A673 (cell line): ENCODE measurements at regions not wholly inside any gene's neighbourhood (a gene's known extent, or its start where the extent isn't known, plus 50 kb on each side); places are given as distances from the start of the nearest gene placed in this dataset.

Source experiments
- CTCF ChIP-seq: fragments of 300-800, 200-600 bp; sonication (generic); conservative IDR thresholded peaks from 2 replicates; pipeline ENCODE4 v1.5.1; 2017; ENCODE audit warnings: low read depth, mild to moderate bottlenecking, antibody characterized with exemption, low read length, moderate library complexity, mixed read lengths
- EZH2 ChIP-seq: fragments of 200-600 bp; sonication (generic); IDR thresholded peaks from 2 replicates; pipeline ENCODE4 v1.6.1; 2017; ENCODE audit warnings: borderline replicate concordance, low read depth, mild to moderate bottlenecking, mixed read lengths, antibody characterized with exemption, low read length; ENCODE audit not compliant: poor library complexity, severe bottlenecking

- TF ChIP-seq EZH2, result no peak
- no peak for TF ChIP-seq CTCF
These were observed 525.5 kb upstream of the SGCG start for GRCh38 chr13:22655106-22655852.
